RWPE2 (cell line): ENCODE measurements at regions not wholly inside any gene's neighbourhood (a gene's known extent, or its start where the extent isn't known, plus 50 kb on each side); places are given as distances from the start of the nearest gene placed in this dataset.

ENCODE experiments used
- ATAC-seq: fragments of 200-7000 bp; cut with Tn5 transposase; 3 replicates; pipeline ENCODE4 v1.9.1; 2021; ENCODE audit warnings: low read depth
- DNase-seq: peaks from one replicate; pipeline ENCODE4 v3.0.0-alpha.2; 2020; ENCODE audit warnings: low spot score
- H3K27ac ChIP-seq: fragments of 450-650 bp; 2 replicates; pipeline ENCODE4 v1.5.1; 2017; ENCODE audit warnings: mild to moderate bottlenecking; ENCODE audit not compliant: poor library complexity, severe bottlenecking
- H3K27me3 ChIP-seq: fragments of 250-450 bp; sonication (Bioruptor Pico); 2 replicates; pipeline ENCODE4 v1.5.1; 2021; ENCODE audit warnings: mild to moderate bottlenecking, moderate library complexity; ENCODE audit not compliant: insufficient read depth, poor library complexity, severe bottlenecking
- H3K36me3 ChIP-seq: fragments of 250-450 bp; sonication (Bioruptor Pico); 2 replicates; pipeline ENCODE4 v1.5.1; 2020; ENCODE audit warnings: low read depth, mild to moderate bottlenecking, moderate library complexity
- H3K4me1 ChIP-seq: fragments of 250-450 bp; sonication (Bioruptor Pico); 2 replicates; pipeline ENCODE4 v1.5.1; 2021; ENCODE audit warnings: mild to moderate bottlenecking, moderate library complexity; ENCODE audit not compliant: insufficient read depth, poor library complexity, severe bottlenecking
- H3K4me3 ChIP-seq: fragments of 250-450 bp; sonication (Bioruptor Pico); 2 replicates; pipeline ENCODE4 v1.5.1; 2021; ENCODE audit warnings: mild to moderate bottlenecking, moderate library complexity; ENCODE audit not compliant: severe bottlenecking
- H3K9me3 ChIP-seq: fragments of 250-450 bp; sonication (Bioruptor Pico); 2 replicates; pipeline ENCODE4 v1.5.1; 2021; ENCODE audit warnings: mild to moderate bottlenecking, moderate library complexity; ENCODE audit not compliant: severe bottlenecking
- CTCF ChIP-seq: fragments of 450-650 bp; IDR thresholded peaks from one replicate; pipeline ENCODE4 v1.5.1; 2017; ENCODE audit warnings: mild to moderate bottlenecking, moderate library complexity; ENCODE audit not compliant: poor library complexity, severe bottlenecking

GRCh38 chr4:14046642-14047041 is 419.1 kb upstream of the BOD1L1 start:
- no peak overlapping the region for H3K4me3 ChIP-seq

GRCh38 chr4:14047840-14048239 is 420.3 kb upstream of the BOD1L1 start:
- no peaks in the 10 kb centered on the region for H3K9me3 ChIP-seq
- no peaks in the 10 kb centered on the region for H3K36me3 ChIP-seq
- H3K4me1 ChIP-seq: no peaks in the 10 kb centered on the region
- H3K4me3 ChIP-seq: no peak overlapping the region
- no peak for TF ChIP-seq CTCF
- H3K27me3 ChIP-seq: no peaks in the 10 kb centered on the region
- no peak for ATAC-seq
- H3K27ac ChIP-seq: no peak overlapping the region
- no peak for DNase-seq

More at GRCh38 chr4:14046642-14047041, 419.1 kb upstream of the BOD1L1 start:
- H3K4me1 ChIP-seq: no peaks in the 10 kb centered on the region
- H3K27ac ChIP-seq: no peak overlapping the region
- ATAC-seq (no peak), DNase-seq (no peak)
- no peaks in the 10 kb centered on the region for H3K27me3 ChIP-seq
- H3K9me3 ChIP-seq: no peaks in the 10 kb centered on the region
- no peak for TF ChIP-seq CTCF
- no peaks in the 10 kb centered on the region for H3K36me3 ChIP-seq

GRCh38 chr4:14049946-14050345 is 422.4 kb upstream of the BOD1L1 start:
- ATAC-seq (no peak), DNase-seq (no peak)
- Histone ChIP-seq H3K36me3 (no peaks in the 10 kb centered on the region), H3K4me1 (no peaks in the 10 kb centered on the region), H3K27me3 (no peaks in the 10 kb centered on the region), H3K27ac (no peak overlapping the region), H3K4me3 (no peak overlapping the region), H3K9me3 (no peaks in the 10 kb centered on the region)
- TF ChIP-seq CTCF: no peak

GRCh38 chr4:14053291-14053690 is 425.8 kb upstream of the BOD1L1 start:
- no peak overlapping the region for H3K4me3 ChIP-seq
- no peak for TF ChIP-seq CTCF
- H3K36me3 ChIP-seq: no peaks in the 10 kb centered on the region
- ATAC-seq: no peak
- H3K4me1 ChIP-seq: no peaks in the 10 kb centered on the region
- no peaks in the 10 kb centered on the region for H3K27me3 ChIP-seq
- DNase-seq: no peak
- H3K9me3 ChIP-seq: no peaks in the 10 kb centered on the region
- no peak overlapping the region for H3K27ac ChIP-seq

GRCh38 chr4:14054391-14054790 is 426.9 kb upstream of the BOD1L1 start:
- Histone ChIP-seq H3K4me1 (no peaks in the 10 kb centered on the region), H3K9me3 (no peaks in the 10 kb centered on the region), H3K4me3 (no peak overlapping the region), H3K36me3 (no peaks in the 10 kb centered on the region), H3K27me3 (no peaks in the 10 kb centered on the region), H3K27ac (no peak overlapping the region)
- ATAC-seq: no peak
- no peak for DNase-seq
- no peak for TF ChIP-seq CTCF
